IMR-90 (cell line): ENCODE measurements at regions not wholly inside any gene's neighbourhood (a gene's known extent, or its start where the extent isn't known, plus 50 kb on each side); places are given as distances from the start of the nearest gene placed in this dataset.

Experiments
- ATAC-seq: fragments of 200-7000 bp; cut with Tn5 transposase; 2 replicates; pipeline ENCODE4 v1.9.1; 2020; ENCODE audit warnings: low read depth, mild to moderate bottlenecking, moderate library complexity
- BruUV-seq: library from RNA; stranded (reverse); fragments of 400-500 nt; replicated peaks from 2 replicates; lab custom pipeline; 2021; lab: Mats Ljungman, UMichigan
- CTCF ChIA-PET: fragments of 300-600 bp; formaldehyde crosslinking; extraction: SDS; loops from one replicate; lab custom pipeline; 2021; ENCODE audit warnings: antibody characterized with exemption; lab: Yijun Ruan, JAX
- POLR2A ChIA-PET: fragments of 300-600 bp; sonication (Branson Sonifier 250); formaldehyde crosslinking; loops from one replicate; lab custom pipeline; 2022; ENCODE audit warnings: antibody characterized with exemption; ENCODE audit not compliant: unreplicated experiment; lab: Charles Lee
- DNase-seq: peaks from one replicate; pipeline ENCODE4 v3.0.0; 2013
- H2AFZ ChIP-seq: replicated peaks from 2 replicates; pipeline ENCODE3; 2013; ENCODE audit warnings: low read length, mild to moderate bottlenecking; ENCODE audit not compliant: poor library complexity
- H2AK5ac ChIP-seq: 2 replicates; pipeline ENCODE4 v1.6.1; 2013; ENCODE audit warnings: low read depth, low read length, inconsistent platforms
- H2AK9ac ChIP-seq: replicated peaks from 2 replicates; pipeline ENCODE3; 2013; ENCODE audit warnings: mild to moderate bottlenecking, low read depth, low read length, moderate library complexity; ENCODE audit not compliant: poor library complexity
- H2BK120ac ChIP-seq: 2 replicates; pipeline ENCODE4 v1.6.1; 2013; ENCODE audit warnings: low read depth, low read length, inconsistent platforms
- H2BK15ac ChIP-seq: 3 replicates; pipeline ENCODE4 v1.6.1; 2013; ENCODE audit warnings: low read depth, low read length, inconsistent platforms
- H2BK20ac ChIP-seq: 2 replicates; pipeline ENCODE4 v1.6.1; 2013; ENCODE audit warnings: low read depth, mild to moderate bottlenecking, inconsistent platforms, low read length, moderate library complexity
- H2BK5ac ChIP-seq: 2 replicates; pipeline ENCODE4 v1.6.1; 2013; ENCODE audit warnings: mild to moderate bottlenecking, low read depth, low read length, inconsistent platforms; ENCODE audit not compliant: poor library complexity, severe bottlenecking
- H3K14ac ChIP-seq: replicated peaks from 2 replicates; pipeline ENCODE4 v1.6.1; 2013; ENCODE audit warnings: low read depth, low read length, inconsistent platforms
- H3K18ac ChIP-seq: 2 replicates; pipeline ENCODE4 v1.6.1; 2013; ENCODE audit warnings: low read depth, low read length, control low read depth
- H3K23ac ChIP-seq: 2 replicates; pipeline ENCODE4 v1.6.1; 2013; ENCODE audit warnings: low read depth, low read length, inconsistent platforms
- H3K27ac ChIP-seq: 2 replicates; pipeline ENCODE4 v1.5.1; 2013; ENCODE audit warnings: mild to moderate bottlenecking, control low read depth, low read length; ENCODE audit not compliant: insufficient read depth
- H3K27me3 ChIP-seq: 2 replicates; pipeline ENCODE4 v1.6.1; 2013; ENCODE audit warnings: low read length; ENCODE audit not compliant: control insufficient read depth, insufficient read depth
- H3K36me3 ChIP-seq: 2 replicates; pipeline ENCODE4 v1.6.1; 2013; ENCODE audit warnings: low read length, mixed read lengths; ENCODE audit not compliant: control insufficient read depth, insufficient read depth
- H3K4ac ChIP-seq: 2 replicates; pipeline ENCODE4 v1.6.1; 2013; ENCODE audit warnings: low read depth, low read length, inconsistent platforms
- H3K4me1 ChIP-seq: 2 replicates; pipeline ENCODE4 v1.6.1; 2013; ENCODE audit warnings: low read length, mixed read lengths; ENCODE audit not compliant: control insufficient read depth, insufficient read depth
- H3K4me2 ChIP-seq: 2 replicates; pipeline ENCODE4 v1.6.1; 2013; ENCODE audit warnings: low read depth, mild to moderate bottlenecking, control low read depth, low read length, moderate library complexity
- H3K4me3 ChIP-seq: 2 replicates; pipeline ENCODE4 v1.5.1; 2013; ENCODE audit warnings: low read depth, mild to moderate bottlenecking, control low read depth, low read length, moderate library complexity; ENCODE audit not compliant: insufficient read depth
- H3K56ac ChIP-seq: 2 replicates; pipeline ENCODE4 v1.6.1; 2013; ENCODE audit warnings: low read length, inconsistent platforms; ENCODE audit not compliant: insufficient read depth; ENCODE audit errors: extremely low read depth
- H3K79me1 ChIP-seq, 2 experiments: 2 replicates each; pipeline ENCODE4 v1.6.1; 2013; ENCODE audit warnings: low read length in 2 of 2, inconsistent platforms in 1 of 2, low read depth in 1 of 2
- H3K9ac ChIP-seq: 2 replicates; pipeline ENCODE4 v1.6.1; 2013; ENCODE audit warnings: low read depth, low read length, control low read depth
- H3K9me1 ChIP-seq: 2 replicates; pipeline ENCODE4 v1.6.1; 2013; ENCODE audit warnings: low read length, inconsistent platforms; ENCODE audit not compliant: insufficient read depth
- H3K9me3 ChIP-seq: 2 replicates; pipeline ENCODE4 v1.6.1; 2013; ENCODE audit warnings: low read length; ENCODE audit not compliant: control insufficient read depth, insufficient read depth
- H4K20me1 ChIP-seq: 2 replicates; pipeline ENCODE4 v1.6.1; 2013; ENCODE audit warnings: low read length, inconsistent platforms; ENCODE audit not compliant: insufficient read depth
- H4K5ac ChIP-seq: 2 replicates; pipeline ENCODE4 v1.6.1; 2013; ENCODE audit warnings: mild to moderate bottlenecking, low read depth, low read length, control low read depth
- H4K8ac ChIP-seq, 2 experiments: 2 replicates each; pipeline ENCODE4 v1.6.1; 2013; ENCODE audit warnings: low read depth in 2 of 2, low read length in 2 of 2, control low read depth in 1 of 2, inconsistent platforms in 1 of 2
- H4K91ac ChIP-seq: 2 replicates; pipeline ENCODE4 v1.6.1; 2013; ENCODE audit warnings: low read depth, low read length, inconsistent platforms; ENCODE audit not compliant: insufficient read depth
- BHLHE40 ChIP-seq: fragments of 150-350 bp; IDR thresholded peaks from 2 replicates; pipeline ENCODE4 v1.6.1; 2016; ENCODE audit warnings: mild to moderate bottlenecking, low read depth, low read length
- CEBPB ChIP-seq: IDR thresholded peaks from 2 replicates; pipeline ENCODE4 v1.6.1; 2012; ENCODE audit warnings: low read depth, low read length, improper control_type of control experiment
- CHD1 ChIP-seq: IDR thresholded peaks from 2 replicates; pipeline ENCODE4 v1.6.1; 2012; ENCODE audit warnings: low read depth, low read length, improper control_type of control experiment
- ELK1 ChIP-seq: fragments of 150-350 bp; IDR thresholded peaks from 2 replicates; pipeline ENCODE4 v1.6.1; 2016; ENCODE audit warnings: low read depth, mild to moderate bottlenecking, low read length, moderate library complexity, borderline replicate concordance
- FOS ChIP-seq: fragments of 150-350 bp; IDR thresholded peaks from 2 replicates; pipeline ENCODE4 v1.6.1; 2016; ENCODE audit warnings: low read depth, low read length
- MAFK ChIP-seq: IDR thresholded peaks from 2 replicates; pipeline ENCODE4 v1.6.1; 2012; ENCODE audit warnings: low read depth, low read length, improper control_type of control experiment
- MAZ ChIP-seq: IDR thresholded peaks from 2 replicates; pipeline ENCODE4 v1.6.1; 2012; ENCODE audit warnings: low read depth, mild to moderate bottlenecking, low read length, improper control_type of control experiment, moderate library complexity, borderline replicate concordance
- MXI1 ChIP-seq: IDR thresholded peaks from 2 replicates; pipeline ENCODE4 v1.6.1; 2012; ENCODE audit warnings: low read depth, mild to moderate bottlenecking, low read length, moderate library complexity, borderline replicate concordance
- NFE2L2 ChIP-seq: fragments of 150-350 bp; IDR thresholded peaks from 2 replicates; pipeline ENCODE4 v1.6.1; 2016; ENCODE audit warnings: low read depth, mild to moderate bottlenecking, low read length
- POLR2A ChIP-seq: IDR thresholded peaks from 2 replicates; pipeline ENCODE4 v1.6.1; 2012; ENCODE audit warnings: mild to moderate bottlenecking, low read depth, low read length
- RAD21 ChIP-seq: IDR thresholded peaks from 2 replicates; pipeline ENCODE4 v1.6.1; 2012; ENCODE audit warnings: low read length, improper control_type of control experiment
- RCOR1 ChIP-seq: IDR thresholded peaks from 2 replicates; pipeline ENCODE4 v1.6.1; 2012; ENCODE audit warnings: mild to moderate bottlenecking, low read length, improper control_type of control experiment; ENCODE audit not compliant: insufficient replicate concordance
- RFX5 ChIP-seq: IDR thresholded peaks from 2 replicates; pipeline ENCODE4 v1.8.0; 2012; ENCODE audit warnings: low read depth, mild to moderate bottlenecking, low read length, moderate library complexity
- SMC3 ChIP-seq: fragments of 150-350 bp; IDR thresholded peaks from 2 replicates; pipeline ENCODE4 v1.6.1; 2016; ENCODE audit warnings: low read depth, mild to moderate bottlenecking, antibody characterized with exemption, low read length, moderate library complexity
- USF2 ChIP-seq: fragments of 150-350 bp; IDR thresholded peaks from 2 replicates; pipeline ENCODE4 v1.6.1; 2017; ENCODE audit warnings: mild to moderate bottlenecking, antibody characterized with exemption, low read length, low read depth
- WGBS, 2 experiments: methylation state at CpG; one replicate each; pipeline versions ENCODE4 v1.1.5 to v1.1.7; 2013; ENCODE audit warnings: missing lambda C conversion rate in 2 of 2; ENCODE audit not compliant: insufficient read length in 1 of 2; ENCODE audit errors: extremely low coverage in 2 of 2; 5-methylcytosine and 5-hydroxymethylcytosine counted together
- dilution Hi-C: fragments of 300-500 bp; cut with HindIII; formaldehyde crosslinking; loops from one replicate; pipeline ENCODE4 v1.14.3; 2018; ENCODE audit warnings: low sequenced_read_pairs; ENCODE audit not compliant: unreplicated experiment
- in situ Hi-C: fragments of 300-500 bp; cut with MboI; formaldehyde crosslinking; loops from 3 replicates; pipeline ENCODE4 v1.14.3; 2019; ENCODE audit warnings: low sequenced_read_pairs, inconsistent platforms, mixed read lengths
- intact Hi-C: fragments of 100-400 bp; cut with micrococcal nuclease; formaldehyde crosslinking; loops from 2 replicates; pipeline ENCODE4 v1.10.0; 2022
- TF ChIP-seq, protein P1 (sequence below): conservative IDR thresholded peaks from 2 replicates; pipeline ENCODE4 v1.5.1; 2012; ENCODE audit warnings: mild to moderate bottlenecking, low read depth, low read length, improper control_type of control experiment

DNA sequence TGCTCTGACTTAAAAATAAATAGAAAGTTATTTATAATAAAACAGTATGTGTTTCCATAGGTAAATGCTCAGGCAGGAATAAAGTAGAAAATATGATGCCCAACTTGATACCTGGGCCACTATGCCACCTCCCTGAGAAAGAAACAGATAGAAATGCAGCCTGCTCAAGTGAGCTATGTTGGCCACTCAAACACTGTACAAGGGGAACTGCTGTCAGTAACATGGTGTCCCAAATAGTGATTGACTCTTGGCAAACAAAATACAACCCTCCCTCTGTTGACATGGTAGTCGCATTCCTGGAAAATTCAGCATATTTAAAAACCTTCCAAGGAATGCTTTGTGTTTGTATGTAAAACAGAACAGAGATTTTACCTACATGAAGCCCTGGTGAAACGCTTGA lies 66.9 kb upstream of the KCNE2 start:
- ATAC-seq: no peak
- dilution Hi-C loops: no loop called here

More for the DNA sequence above, 66.9 kb upstream of the KCNE2 start:
- BruUV-seq: no TSS peak
- no peak overlapping the region for H3K56ac ChIP-seq
- H3K9me3 ChIP-seq: no peaks in the 10 kb centered on the region; the same call in 1 of the 2 replicates
- no CpG with 5 or more reads among the region's 2 CpGs for WGBS, 2 experiments
- H3K9me1 ChIP-seq: no peaks in the 10 kb centered on the region
- no peak overlapping the region for H3K4me2 ChIP-seq
- TF ChIP-seq MXI1 (no peak), MAZ (no peak), POLR2A (no peak), BHLHE40 (no peak), CEBPB (no peak), RFX5 (no peak), USF2 (no peak), SMC3 (no peak), RAD21 (no peak), ELK1 (no peak), MAFK (no peak), RCOR1 (no peak), NFE2L2 (no peak), CHD1 (no peak), FOS (no peak)
- TF ChIP-seq, protein P1, sequence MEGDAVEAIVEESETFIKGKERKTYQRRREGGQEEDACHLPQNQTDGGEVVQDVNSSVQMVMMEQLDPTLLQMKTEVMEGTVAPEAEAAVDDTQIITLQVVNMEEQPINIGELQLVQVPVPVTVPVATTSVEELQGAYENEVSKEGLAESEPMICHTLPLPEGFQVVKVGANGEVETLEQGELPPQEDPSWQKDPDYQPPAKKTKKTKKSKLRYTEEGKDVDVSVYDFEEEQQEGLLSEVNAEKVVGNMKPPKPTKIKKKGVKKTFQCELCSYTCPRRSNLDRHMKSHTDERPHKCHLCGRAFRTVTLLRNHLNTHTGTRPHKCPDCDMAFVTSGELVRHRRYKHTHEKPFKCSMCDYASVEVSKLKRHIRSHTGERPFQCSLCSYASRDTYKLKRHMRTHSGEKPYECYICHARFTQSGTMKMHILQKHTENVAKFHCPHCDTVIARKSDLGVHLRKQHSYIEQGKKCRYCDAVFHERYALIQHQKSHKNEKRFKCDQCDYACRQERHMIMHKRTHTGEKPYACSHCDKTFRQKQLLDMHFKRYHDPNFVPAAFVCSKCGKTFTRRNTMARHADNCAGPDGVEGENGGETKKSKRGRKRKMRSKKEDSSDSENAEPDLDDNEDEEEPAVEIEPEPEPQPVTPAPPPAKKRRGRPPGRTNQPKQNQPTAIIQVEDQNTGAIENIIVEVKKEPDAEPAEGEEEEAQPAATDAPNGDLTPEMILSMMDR: no peak
- no peak overlapping the region for H4K5ac ChIP-seq
- no peak overlapping the region for H2AK9ac ChIP-seq
- no peak overlapping the region for H2AFZ ChIP-seq
- intact Hi-C loops: no loop called here
- ChIA-PET POLR2A (no interaction called here), CTCF (no interaction called here)
- no peak overlapping the region for H3K27ac ChIP-seq
- no peak overlapping the region for H2BK5ac ChIP-seq
- no peaks in the 10 kb centered on the region for H3K36me3 ChIP-seq
- no peak overlapping the region for H2BK20ac ChIP-seq
- peaks cover 35% of the 10 kb centered on the region for H3K27me3 ChIP-seq
- H3K9ac ChIP-seq: no peak overlapping the region
- no peaks in the 10 kb centered on the region for H3K79me1 ChIP-seq
- no peak overlapping the region for H2BK15ac ChIP-seq
- H3K4me1 ChIP-seq: no peaks in the 10 kb centered on the region
- in situ Hi-C loops: no loop called here
- DNase-seq: no peak
- no peak overlapping the region for H4K8ac ChIP-seq
- no peaks in the 10 kb centered on the region for H4K20me1 ChIP-seq
- no peak overlapping the region for H3K18ac ChIP-seq
- no peak overlapping the region for H3K4me3 ChIP-seq
- no peak overlapping the region for H3K4ac ChIP-seq
- H3K23ac ChIP-seq: no peak overlapping the region
- H3K14ac ChIP-seq: no peak overlapping the region
- H2AK5ac ChIP-seq: no peak overlapping the region
- H2BK120ac ChIP-seq: no peak overlapping the region
- no peak overlapping the region for H4K91ac ChIP-seq
